Astrocyte (in vitro differentiated cells and primary cell): ENCODE measurements at regions not wholly inside any gene's neighbourhood (a gene's known extent, or its start where the extent isn't known, plus 50 kb on each side); places are given as distances from the start of the nearest gene placed in this dataset.

ENCODE experiments used
- DNase-seq: peaks from one replicate; pipeline ENCODE4 v3.0.0-alpha.2; 2010; ENCODE audit warnings: low read depth
- FAIRE-seq: peaks from 2 replicates; lab custom pipeline; 2011; peaks lifted over from hg19 to GRCh38; lab: Jason Lieb, UNC
- H2AFZ ChIP-seq: 2 replicates; pipeline ENCODE4 v1.6.0; 2012; ENCODE audit warnings: low read depth, low read length, inconsistent platforms
- H3K27ac ChIP-seq: 2 replicates; pipeline ENCODE4 v1.5.1; 2011; ENCODE audit warnings: low read depth, low read length, inconsistent platforms
- H3K27me3 ChIP-seq: 2 replicates; pipeline ENCODE4 v1.6.0; 2011; ENCODE audit warnings: low read length, inconsistent platforms; ENCODE audit not compliant: insufficient read depth
- H3K36me3 ChIP-seq: 2 replicates; pipeline ENCODE4 v1.5.1; 2011; ENCODE audit warnings: low read length, inconsistent platforms; ENCODE audit not compliant: insufficient read depth
- H3K4me1 ChIP-seq: 2 replicates; pipeline ENCODE4 v1.5.1; 2011; ENCODE audit warnings: low read length, inconsistent platforms; ENCODE audit not compliant: insufficient read depth
- H3K4me2 ChIP-seq: 2 replicates; pipeline ENCODE4 v1.6.0; 2012; ENCODE audit warnings: low read length, inconsistent platforms
- H3K4me3 ChIP-seq: 2 replicates; pipeline ENCODE4 v1.5.1; 2011; ENCODE audit warnings: low read depth, mild to moderate bottlenecking, low read length, inconsistent platforms; ENCODE audit not compliant: insufficient read depth
- H3K79me2 ChIP-seq: 2 replicates; pipeline ENCODE4 v1.6.0; 2012; ENCODE audit warnings: mild to moderate bottlenecking, low read length, inconsistent platforms; ENCODE audit not compliant: insufficient read depth
- H3K9ac ChIP-seq: 2 replicates; pipeline ENCODE4 v1.6.0; 2012; ENCODE audit warnings: mild to moderate bottlenecking, low read length, inconsistent platforms
- H3K9me3 ChIP-seq: 2 replicates; pipeline ENCODE4 v1.5.1; 2012; ENCODE audit warnings: low read depth, mild to moderate bottlenecking, low read length, inconsistent platforms; ENCODE audit not compliant: insufficient read depth
- H4K20me1 ChIP-seq: 2 replicates; pipeline ENCODE4 v1.6.0; 2012; ENCODE audit warnings: low read length, inconsistent platforms; ENCODE audit not compliant: insufficient read depth
- H3K27ac Mint-ChIP-seq: one replicate; pipeline ENCODE4 v1.8.0; 2021; ENCODE audit warnings: mild to moderate bottlenecking, mixed read lengths; ENCODE audit not compliant: unreplicated experiment
- H3K27me3 Mint-ChIP-seq: one replicate; pipeline ENCODE4 v1.8.0; 2021; ENCODE audit warnings: low read depth, mixed read lengths; ENCODE audit not compliant: unreplicated experiment
- H3K36me3 Mint-ChIP-seq: one replicate; pipeline ENCODE4 v1.8.0; 2021; ENCODE audit warnings: low read depth, mixed read lengths; ENCODE audit not compliant: unreplicated experiment
- H3K4me1 Mint-ChIP-seq: one replicate; pipeline ENCODE4 v1.8.0; 2021; ENCODE audit warnings: low read depth, mixed read lengths; ENCODE audit not compliant: unreplicated experiment
- H3K4me3 Mint-ChIP-seq: one replicate; pipeline ENCODE4 v1.8.0; 2021; ENCODE audit warnings: mild to moderate bottlenecking, moderate library complexity, mixed read lengths; ENCODE audit not compliant: unreplicated experiment
- H3K9me3 Mint-ChIP-seq: one replicate; pipeline ENCODE4 v1.8.0; 2021; ENCODE audit warnings: mild to moderate bottlenecking, mixed read lengths; ENCODE audit not compliant: unreplicated experiment
- CTCF ChIP-seq: IDR thresholded peaks from 2 replicates; pipeline ENCODE4 v1.5.1; 2011; ENCODE audit warnings: low read depth, mild to moderate bottlenecking, inconsistent platforms, low read length, moderate library complexity; ENCODE audit not compliant: insufficient read depth
- EZH2 ChIP-seq: IDR thresholded peaks from 2 replicates; pipeline ENCODE4 v1.6.1; 2012; ENCODE audit warnings: mild to moderate bottlenecking, low read length, inconsistent platforms; ENCODE audit not compliant: insufficient read depth

GRCh38 chrX:81729269-81729777 is 527.4 kb downstream of the SH3BGRL start:
- no peak overlapping the region for H3K27ac ChIP-seq
- peak; percentile 32 for FAIRE-seq
- Mint-ChIP-seq H3K4me1 (no peaks in the 10 kb centered on the region), H3K4me3 (no peak overlapping the region), H3K9me3 (peaks cover 12% of the 10 kb centered on the region), H3K27ac (no peak overlapping the region), H3K36me3 (no peaks in the 10 kb centered on the region), H3K27me3 (no peaks in the 10 kb centered on the region)
- H3K27me3 ChIP-seq: no peaks in the 10 kb centered on the region
- no peak overlapping the region for H2AFZ ChIP-seq
- no peak overlapping the region for H3K4me2 ChIP-seq
- H3K79me2 ChIP-seq: no peaks in the 10 kb centered on the region
- H3K9me3 ChIP-seq: peaks cover 3% of the 10 kb centered on the region
- H3K36me3 ChIP-seq: no peaks in the 10 kb centered on the region
- no peak for DNase-seq
- TF ChIP-seq EZH2 (no peak), CTCF (no peak)
- H3K9ac ChIP-seq: no peak overlapping the region
- H3K4me1 ChIP-seq: no peaks in the 10 kb centered on the region
- H4K20me1 ChIP-seq: no peaks in the 10 kb centered on the region
- no peak overlapping the region for H3K4me3 ChIP-seq

- Histone ChIP-seq H3K4me2 (no peak overlapping the region), H4K20me1 (no peaks in the 10 kb centered on the region), H3K9me3 (no peaks in the 10 kb centered on the region), H3K27ac (no peak overlapping the region), H3K36me3 (no peaks in the 10 kb centered on the region), H3K79me2 (no peaks in the 10 kb centered on the region), H3K4me1 (no peaks in the 10 kb centered on the region), H3K9ac (no peak overlapping the region), H2AFZ (no peak overlapping the region), H3K27me3 (no peaks in the 10 kb centered on the region), H3K4me3 (no peak overlapping the region)
- H3K27me3 Mint-ChIP-seq: no peaks in the 10 kb centered on the region
- no peak overlapping the region for H3K27ac Mint-ChIP-seq
- DNase-seq: peak; percentile 0
- H3K9me3 Mint-ChIP-seq: no peaks in the 10 kb centered on the region
- no peaks in the 10 kb centered on the region for H3K4me1 Mint-ChIP-seq
- no peak for TF ChIP-seq CTCF
- no peak for TF ChIP-seq EZH2
- no peak overlapping the region for H3K4me3 Mint-ChIP-seq
- H3K36me3 Mint-ChIP-seq: no peaks in the 10 kb centered on the region
- peak; percentile 63 for FAIRE-seq
Observed at GRCh38 chrX:81779701-81780100, 577.8 kb downstream of the SH3BGRL start.

- H3K9me3 Mint-ChIP-seq: peaks cover 5% of the 10 kb centered on the region
- H3K27me3 ChIP-seq: no peaks in the 10 kb centered on the region
- no peaks in the 10 kb centered on the region for H3K79me2 ChIP-seq
- FAIRE-seq: no peak
- H3K4me3 Mint-ChIP-seq: no peak overlapping the region
- TF ChIP-seq CTCF (no peak), EZH2 (no peak)
- no peaks in the 10 kb centered on the region for H3K9me3 ChIP-seq
- H3K4me1 Mint-ChIP-seq: no peaks in the 10 kb centered on the region
- H3K4me2 ChIP-seq: no peak overlapping the region
- no peak for DNase-seq
- no peak overlapping the region for H3K9ac ChIP-seq
- H3K27ac Mint-ChIP-seq: no peak overlapping the region
- H3K27ac ChIP-seq: no peak overlapping the region
- H3K4me1 ChIP-seq: no peaks in the 10 kb centered on the region
- H3K4me3 ChIP-seq: no peak overlapping the region
- no peak overlapping the region for H2AFZ ChIP-seq
- no peaks in the 10 kb centered on the region for H3K36me3 ChIP-seq
- H3K36me3 Mint-ChIP-seq: no peaks in the 10 kb centered on the region
- H4K20me1 ChIP-seq: no peaks in the 10 kb centered on the region
- H3K27me3 Mint-ChIP-seq: no peaks in the 10 kb centered on the region
Observed at GRCh38 chrX:81791086-81791485, 589.2 kb downstream of the SH3BGRL start.
